ES-I3 (cell line): ENCODE measurements at regions not wholly inside any gene's neighbourhood (a gene's known extent, or its start where the extent isn't known, plus 50 kb on each side); places are given as distances from the start of the nearest gene placed in this dataset.

Source experiments
- H3K36me3 ChIP-seq: 2 replicates; pipeline ENCODE4 v1.6.1; 2013; ENCODE audit warnings: mild to moderate bottlenecking, low read length, control low read depth, moderate library complexity; ENCODE audit not compliant: insufficient read depth
- H3K4me1 ChIP-seq: 2 replicates; pipeline ENCODE4 v1.6.1; 2013; ENCODE audit warnings: mild to moderate bottlenecking, control low read depth, low read length; ENCODE audit not compliant: insufficient read depth
- H3K9ac ChIP-seq: 2 replicates; pipeline ENCODE4 v1.6.1; 2013; ENCODE audit warnings: low read depth, mild to moderate bottlenecking, low read length, moderate library complexity
- H3K9me3 ChIP-seq: 2 replicates; pipeline ENCODE4 v1.6.1; 2013; ENCODE audit warnings: mild to moderate bottlenecking, low read length, moderate library complexity; ENCODE audit not compliant: control insufficient read depth, insufficient read depth

DNA sequence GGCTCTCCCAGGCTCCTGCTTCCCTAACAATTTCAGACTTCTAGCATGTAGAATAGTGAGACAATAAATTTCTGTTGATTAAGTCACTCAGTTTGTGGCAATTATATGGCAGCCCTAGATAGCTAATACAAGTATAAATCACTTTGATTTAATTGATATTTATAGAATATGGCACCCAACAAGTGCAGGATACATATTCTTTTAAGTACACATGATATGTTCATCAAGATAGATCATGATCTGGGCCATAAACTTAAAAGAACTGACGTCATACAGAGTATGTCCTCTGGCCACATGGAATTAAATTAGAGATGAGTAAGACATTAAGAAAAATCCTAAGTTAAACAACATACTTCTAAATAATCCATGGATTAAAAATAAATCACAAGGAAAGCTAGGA lies 67.5 kb upstream of the AMOTL1 start:
- Histone ChIP-seq H3K9me3 (no peaks in the 10 kb centered on the region; the same call in 1 of the 2 replicates), H3K36me3 (no peaks in the 10 kb centered on the region; the same call in 1 of the 2 replicates), H3K4me1 (peaks cover 9% of the 10 kb centered on the region), H3K9ac (no peak overlapping the region)

- Histone ChIP-seq H3K36me3 (no peaks in the 10 kb centered on the region), H3K9me3 (no peaks in the 10 kb centered on the region; the same call in 1 of the 2 replicates), H3K9ac (no peak overlapping the region), H3K4me1 (peaks cover 20% of the 10 kb centered on the region)
These were observed 65.7 kb upstream of the AMOTL1 start for GRCh38 chr11:94702481-94702880.

- no peaks in the 10 kb centered on the region; the same call in 1 of the 2 replicates for H3K9me3 ChIP-seq
- H3K4me1 ChIP-seq = peaks cover 20% of the 10 kb centered on the region
- no peak overlapping the region for H3K9ac ChIP-seq
- H3K36me3 ChIP-seq = no peaks in the 10 kb centered on the region
These were observed 62.7 kb upstream of the AMOTL1 start for GRCh38 chr11:94705419-94705818.

- H3K36me3 ChIP-seq = no peaks in the 10 kb centered on the region
These were observed 62.1 kb upstream of the AMOTL1 start for GRCh38 chr11:94705891-94706615.

DNA sequence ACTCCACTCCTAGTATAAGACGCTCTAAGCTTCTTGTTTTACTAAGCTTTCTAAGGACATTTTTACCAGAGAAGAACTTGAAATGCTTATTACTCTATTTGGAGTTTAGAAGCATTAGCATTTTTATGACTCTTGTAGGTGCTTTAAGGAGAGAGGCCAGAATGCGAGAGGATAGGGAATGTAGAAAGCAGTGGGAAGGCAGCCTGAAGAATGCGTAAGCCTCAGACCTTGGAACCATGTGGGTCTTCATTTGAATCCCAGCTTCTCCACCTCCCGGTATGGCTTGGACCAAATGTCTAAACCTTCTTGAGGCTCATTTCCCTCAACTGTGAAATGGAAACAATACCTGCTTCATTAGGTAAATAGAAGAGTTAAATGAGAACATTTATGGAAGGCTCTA lies 60.0 kb upstream of the AMOTL1 start:
- Histone ChIP-seq H3K4me1 (peaks cover 20% of the 10 kb centered on the region), H3K9me3 (no peaks in the 10 kb centered on the region; the same call in 1 of the 2 replicates), H3K9ac (no peak overlapping the region), H3K36me3 (no peaks in the 10 kb centered on the region)

More at GRCh38 chr11:94705891-94706615, 62.1 kb upstream of the AMOTL1 start:
- Histone ChIP-seq H3K4me1 (peaks cover 20% of the 10 kb centered on the region), H3K9ac (peak overlapping the region; percentile 29; the same call in 1 of the 2 replicates), H3K9me3 (no peaks in the 10 kb centered on the region; the same call in 1 of the 2 replicates)

DNA sequence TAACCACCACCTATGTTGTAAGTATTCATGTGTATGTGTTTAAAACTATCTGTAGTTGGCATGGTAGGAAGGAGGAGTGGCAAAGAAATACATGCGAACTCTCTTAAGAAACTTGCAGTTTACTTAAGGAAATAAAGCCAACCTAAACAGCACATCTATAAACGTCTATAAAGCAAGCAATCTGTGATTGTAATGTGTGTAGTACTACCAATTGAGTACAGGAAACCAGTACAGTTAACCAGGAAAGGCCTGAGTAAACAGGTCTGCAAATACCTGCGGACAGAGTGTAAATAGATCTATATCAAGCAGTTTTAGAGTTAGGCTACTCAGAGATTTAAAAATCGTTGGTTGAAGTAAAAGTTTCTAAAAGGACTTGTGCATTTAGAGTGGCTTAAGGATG lies 59.5 kb upstream of the AMOTL1 start:
- H3K36me3 ChIP-seq = no peaks in the 10 kb centered on the region
- H3K9ac ChIP-seq = no peak overlapping the region
- H3K9me3 ChIP-seq = no peaks in the 10 kb centered on the region; the same call in 1 of the 2 replicates
- H3K4me1 ChIP-seq = peaks cover 20% of the 10 kb centered on the region

GRCh38 chr11:94715225-94715624 lies 52.9 kb upstream of the AMOTL1 start:
- Histone ChIP-seq H3K9me3 (peaks cover 5% of the 10 kb centered on the region), H3K36me3 (no peaks in the 10 kb centered on the region), H3K9ac (no peak overlapping the region), H3K4me1 (no peaks in the 10 kb centered on the region)

DNA sequence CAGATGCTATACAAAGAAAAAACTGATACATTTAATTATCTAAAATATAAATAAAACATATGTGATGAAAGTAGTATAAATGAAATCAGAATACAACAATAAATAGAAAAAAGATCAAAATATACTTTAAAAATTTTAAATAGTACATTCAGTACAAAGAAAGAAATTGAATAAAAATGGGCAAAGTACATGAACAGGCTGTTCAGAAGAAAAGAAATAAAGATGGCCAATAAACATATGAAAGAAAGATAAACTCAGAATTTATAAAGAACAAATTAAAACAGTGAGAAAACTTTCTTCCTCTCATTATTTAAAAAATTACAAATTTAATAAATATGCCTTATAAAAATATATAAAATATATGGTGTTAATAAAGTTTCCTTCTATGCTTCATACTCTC lies 50.5 kb upstream of the AMOTL1 start:
- peaks cover 5% of the 10 kb centered on the region; the same call in 1 of the 2 replicates for H3K4me1 ChIP-seq
- H3K9ac ChIP-seq = no peak overlapping the region
- no peaks in the 10 kb centered on the region for H3K36me3 ChIP-seq
- H3K9me3 ChIP-seq = peaks cover 5% of the 10 kb centered on the region
